Activated T-helper 17 cell treated with anti-CD3 and anti-CD28 coated beads, Interleukin-2, amount 50 U/mL, for 72 hours (primary cell): ENCODE measurements at regions not wholly inside any gene's neighbourhood (a gene's known extent, or its start where the extent isn't known, plus 50 kb on each side); places are given as distances from the start of the nearest gene placed in this dataset.
A peak's percentile ranks its signal among the peaks of the same experiment; 100 is the strongest.
"Not testable (repeated sequence)": the region's sequence is repeated elsewhere in the genome, so short reads cannot be mapped to it uniquely, and the experiment has no call there.

Experiments used
- ATAC-seq: fragments of 150-1000 bp; cut with Tn5 transposase; replicated peaks from 2 replicates; pipeline ENCODE4 v1.10.0; 2021; ENCODE audit warnings: mild to moderate bottlenecking, moderate library complexity
- H3K27ac Mint-ChIP-seq: one replicate; pipeline ENCODE4 v1.8.0; 2022; ENCODE audit warnings: mixed read lengths
- H3K27me3 Mint-ChIP-seq: one replicate; pipeline ENCODE4 v1.8.0; 2022; ENCODE audit warnings: mixed read lengths
- H3K36me3 Mint-ChIP-seq: one replicate; pipeline ENCODE4 v1.8.0; 2022; ENCODE audit warnings: low read depth, mild to moderate bottlenecking, mixed read lengths
- H3K4me1 Mint-ChIP-seq: one replicate; pipeline ENCODE4 v1.8.0; 2022; ENCODE audit warnings: mixed read lengths
- H3K4me3 Mint-ChIP-seq: one replicate; pipeline ENCODE4 v1.8.0; 2022; ENCODE audit warnings: mild to moderate bottlenecking, mixed read lengths
- H3K9me3 Mint-ChIP-seq: one replicate; pipeline ENCODE4 v1.8.0; 2022; ENCODE audit warnings: mixed read lengths

DNA sequence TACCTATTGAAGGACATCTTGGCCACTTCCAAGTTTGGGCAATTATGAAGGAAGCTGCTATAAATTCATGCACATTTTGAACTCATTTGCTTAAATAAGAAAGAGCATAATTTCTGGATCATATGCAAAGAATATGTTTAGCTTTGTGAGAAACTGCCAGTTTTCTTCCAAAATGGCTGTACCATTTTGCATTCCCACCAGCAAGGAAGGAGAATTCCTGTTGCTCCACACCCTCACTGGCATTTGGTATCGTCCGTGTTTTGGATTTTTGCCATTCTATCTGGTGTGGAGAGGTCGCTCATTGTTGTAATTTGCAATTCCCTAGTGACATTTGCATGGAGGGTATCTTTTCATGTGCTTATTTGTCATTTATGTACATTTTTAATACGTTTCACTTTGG is 339.3 kb downstream of the DAD1 start:
- Mint-ChIP-seq H3K27me3 (no peaks in the 10 kb centered on the region), H3K27ac (no peak overlapping the region), H3K36me3 (no peaks in the 10 kb centered on the region), H3K4me1 (no peaks in the 10 kb centered on the region), H3K9me3 (no peaks in the 10 kb centered on the region), H3K4me3 (no peak overlapping the region)
- no peak for ATAC-seq

DNA sequence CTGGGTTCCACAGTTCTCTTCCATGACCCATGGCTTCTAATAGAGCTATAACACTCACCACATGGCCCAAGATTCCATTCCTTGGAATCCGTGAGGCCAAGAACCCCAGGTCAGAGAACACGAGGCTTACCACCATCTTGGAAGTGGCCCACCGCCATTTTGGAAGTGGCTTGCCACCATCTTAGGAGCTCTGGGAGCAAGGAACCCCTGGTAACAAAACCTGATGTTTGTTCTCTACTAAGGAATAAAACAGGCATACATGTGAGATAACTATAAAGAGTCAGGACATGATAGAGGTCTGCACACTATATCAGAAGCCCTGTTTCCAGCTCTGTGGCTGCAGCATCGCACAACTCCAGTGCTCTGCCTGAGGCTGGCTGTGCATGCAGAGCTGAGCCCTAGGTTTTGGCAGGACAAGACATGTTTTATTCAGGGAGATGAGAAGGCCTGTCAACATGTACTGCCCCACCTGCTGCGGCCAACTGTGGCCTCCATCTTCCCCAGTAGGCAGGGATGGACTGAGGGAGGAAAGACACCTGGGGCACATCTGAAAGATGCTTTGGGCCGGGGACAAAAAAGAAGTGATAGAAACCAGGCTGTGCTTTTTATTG is 344.9 kb downstream of the DAD1 start:
- ATAC-seq: no peak
- Mint-ChIP-seq H3K9me3 (no peaks in the 10 kb centered on the region), H3K27me3 (no peaks in the 10 kb centered on the region), H3K4me3 (no peak overlapping the region), H3K4me1 (no peaks in the 10 kb centered on the region), H3K36me3 (no peaks in the 10 kb centered on the region), H3K27ac (no peak overlapping the region)

DNA sequence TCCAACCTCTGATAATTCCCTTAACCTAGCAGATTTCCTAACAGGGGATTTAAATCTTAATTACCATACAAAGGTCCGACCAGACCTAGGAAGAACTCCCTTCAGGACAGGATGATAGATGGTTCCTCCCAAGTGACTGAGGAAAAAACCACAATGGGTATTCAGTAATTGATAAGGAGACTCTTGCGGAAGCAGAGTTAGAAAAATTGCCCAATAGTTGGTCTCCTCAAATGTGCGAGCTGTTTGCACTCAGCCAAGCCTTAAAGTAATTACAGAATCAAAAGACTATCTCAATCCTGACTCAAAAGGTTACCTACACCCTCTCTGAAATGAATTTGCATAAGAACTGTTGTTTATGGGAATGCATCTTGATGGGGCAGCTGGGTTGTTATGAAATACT is 350.7 kb downstream of the DAD1 start:
- H3K36me3 Mint-ChIP-seq, H3K4me3 Mint-ChIP-seq, H3K27ac Mint-ChIP-seq, H3K4me1 Mint-ChIP-seq, H3K9me3 Mint-ChIP-seq, H3K27me3 Mint-ChIP-seq, ATAC-seq: not testable (repeated sequence)

DNA sequence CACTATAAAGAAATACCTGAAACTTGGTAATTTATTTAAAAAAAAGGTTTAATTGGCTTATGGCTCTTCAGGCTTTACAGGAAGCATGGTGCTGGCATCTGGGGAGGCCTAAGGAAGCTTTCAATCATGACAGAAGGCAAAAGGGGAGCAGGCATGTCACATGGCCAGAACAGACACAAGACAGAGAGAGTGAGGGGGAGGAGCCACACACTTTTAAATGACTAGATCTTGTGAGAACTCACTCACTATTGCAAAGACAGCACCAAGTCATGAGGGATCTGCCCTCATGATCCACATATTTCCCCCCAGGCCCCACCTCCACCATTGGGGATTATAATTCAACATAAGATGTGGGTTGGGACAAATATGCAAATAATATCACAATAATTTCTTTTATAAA is 355.6 kb downstream of the DAD1 start:
- Mint-ChIP-seq H3K4me3 (no peak overlapping the region), H3K36me3 (no peaks in the 10 kb centered on the region), H3K27ac (no peak overlapping the region), H3K9me3 (no peaks in the 10 kb centered on the region), H3K4me1 (no peaks in the 10 kb centered on the region), H3K27me3 (no peaks in the 10 kb centered on the region)
- ATAC-seq: no peak

GRCh38 chr14:22232933-22233332 is 356.1 kb downstream of the DAD1 start:
- Mint-ChIP-seq H3K4me1 (no peaks in the 10 kb centered on the region), H3K9me3 (no peaks in the 10 kb centered on the region), H3K36me3 (no peaks in the 10 kb centered on the region), H3K27me3 (no peaks in the 10 kb centered on the region), H3K4me3 (no peak overlapping the region), H3K27ac (no peak overlapping the region)
- ATAC-seq: no peak

GRCh38 chr14:22232486-22232885 is 356.5 kb downstream of the DAD1 start:
- no peak for ATAC-seq
- Mint-ChIP-seq H3K4me1 (no peaks in the 10 kb centered on the region), H3K4me3 (no peak overlapping the region)

GRCh38 chr14:22231018-22231417 is 358.0 kb downstream of the DAD1 start:
- no peaks in the 10 kb centered on the region for H3K27me3 Mint-ChIP-seq
- no peaks in the 10 kb centered on the region for H3K4me1 Mint-ChIP-seq
- no peak overlapping the region for H3K27ac Mint-ChIP-seq
- ATAC-seq: no peak
- H3K9me3 Mint-ChIP-seq: no peaks in the 10 kb centered on the region
- H3K36me3 Mint-ChIP-seq: no peaks in the 10 kb centered on the region
- no peak overlapping the region for H3K4me3 Mint-ChIP-seq

More at GRCh38 chr14:22232486-22232885, 356.5 kb downstream of the DAD1 start:
- Mint-ChIP-seq H3K27ac (no peak overlapping the region), H3K36me3 (no peaks in the 10 kb centered on the region), H3K27me3 (no peaks in the 10 kb centered on the region), H3K9me3 (no peaks in the 10 kb centered on the region)

- H3K9me3 Mint-ChIP-seq: no peaks in the 10 kb centered on the region
- no peak overlapping the region for H3K27ac Mint-ChIP-seq
- no peaks in the 10 kb centered on the region for H3K27me3 Mint-ChIP-seq
- H3K36me3 Mint-ChIP-seq: no peaks in the 10 kb centered on the region
- ATAC-seq: no peak
- H3K4me3 Mint-ChIP-seq: no peak overlapping the region
- H3K4me1 Mint-ChIP-seq: no peaks in the 10 kb centered on the region
Observed at GRCh38 chr14:22230517-22230916, 358.5 kb downstream of the DAD1 start.

DNA sequence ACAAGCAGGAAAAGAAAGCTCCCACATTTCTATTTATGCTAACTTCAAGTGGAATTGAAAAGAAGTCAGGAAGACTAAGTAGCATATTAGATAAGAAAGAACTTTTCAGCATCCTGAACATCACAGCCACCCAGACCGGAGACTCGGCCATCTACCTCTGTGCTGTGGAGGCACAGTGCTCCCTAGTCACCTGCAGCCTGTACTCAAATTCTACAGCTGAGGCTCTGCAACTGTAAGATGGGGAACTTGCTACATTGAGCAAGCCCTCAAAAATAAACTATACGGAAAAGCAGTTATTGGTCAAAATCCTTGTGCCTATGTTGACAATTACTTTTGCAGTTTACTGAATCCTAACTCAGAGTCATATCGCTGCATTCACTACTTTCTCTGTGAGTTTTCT is 361.9 kb downstream of the DAD1 start:
- Mint-ChIP-seq H3K27me3 (no peaks in the 10 kb centered on the region), H3K4me3 (peak overlapping the region; percentile 64), H3K9me3 (no peaks in the 10 kb centered on the region), H3K4me1 (no peaks in the 10 kb centered on the region), H3K27ac (no peak overlapping the region), H3K36me3 (no peaks in the 10 kb centered on the region)
- ATAC-seq: no peak

GRCh38 chr14:22226381-22226780 is 362.6 kb downstream of the DAD1 start:
- no peaks in the 10 kb centered on the region for H3K27me3 Mint-ChIP-seq
- H3K9me3 Mint-ChIP-seq: no peaks in the 10 kb centered on the region
- no peaks in the 10 kb centered on the region for H3K36me3 Mint-ChIP-seq
- peak; percentile 48 for ATAC-seq
- no peak overlapping the region for H3K27ac Mint-ChIP-seq
- H3K4me3 Mint-ChIP-seq: peak overlapping the region; percentile 64
- no peaks in the 10 kb centered on the region for H3K4me1 Mint-ChIP-seq

DNA sequence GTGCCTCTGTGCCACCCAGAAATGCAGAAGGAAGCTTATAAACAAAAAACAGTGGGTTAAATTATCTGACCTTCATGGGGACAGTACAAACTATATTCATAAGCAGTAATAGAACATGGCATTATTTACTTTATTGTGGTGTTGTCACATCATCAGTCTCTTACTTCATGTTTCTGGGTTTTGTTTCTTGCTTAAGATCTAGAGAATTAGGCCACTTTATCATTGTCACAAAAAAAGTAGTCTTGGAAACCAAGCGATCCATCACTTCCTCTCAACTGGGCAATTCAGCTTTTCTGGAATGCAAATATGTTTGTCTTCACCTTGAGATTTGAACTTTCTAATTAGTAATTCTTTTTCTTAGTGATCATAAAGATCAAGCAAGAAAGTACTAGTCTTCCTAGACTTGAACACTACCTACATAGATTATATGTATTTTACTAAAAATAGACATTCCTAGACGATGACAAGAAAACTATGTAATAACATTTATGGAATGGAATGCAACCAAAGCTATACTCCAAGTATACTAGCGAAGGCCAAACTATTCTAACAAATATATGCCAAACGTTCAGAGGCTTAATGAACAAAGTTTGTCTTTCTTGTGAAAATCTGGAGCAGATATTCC is 363.4 kb downstream of the DAD1 start:
- Mint-ChIP-seq H3K9me3 (no peaks in the 10 kb centered on the region), H3K27ac (no peak overlapping the region), H3K4me3 (peak overlapping the region; percentile 64), H3K36me3 (no peaks in the 10 kb centered on the region), H3K27me3 (no peaks in the 10 kb centered on the region), H3K4me1 (no peaks in the 10 kb centered on the region)
- ATAC-seq: no peak

- Mint-ChIP-seq H3K27me3 (no peaks in the 10 kb centered on the region), H3K4me1 (no peaks in the 10 kb centered on the region), H3K27ac (no peak overlapping the region), H3K36me3 (no peaks in the 10 kb centered on the region), H3K9me3 (no peaks in the 10 kb centered on the region), H3K4me3 (peak overlapping the region; percentile 62)
- peak; percentile 34 for ATAC-seq
Observed at GRCh38 chr14:22221508-22221907, 367.5 kb downstream of the DAD1 start.

DNA sequence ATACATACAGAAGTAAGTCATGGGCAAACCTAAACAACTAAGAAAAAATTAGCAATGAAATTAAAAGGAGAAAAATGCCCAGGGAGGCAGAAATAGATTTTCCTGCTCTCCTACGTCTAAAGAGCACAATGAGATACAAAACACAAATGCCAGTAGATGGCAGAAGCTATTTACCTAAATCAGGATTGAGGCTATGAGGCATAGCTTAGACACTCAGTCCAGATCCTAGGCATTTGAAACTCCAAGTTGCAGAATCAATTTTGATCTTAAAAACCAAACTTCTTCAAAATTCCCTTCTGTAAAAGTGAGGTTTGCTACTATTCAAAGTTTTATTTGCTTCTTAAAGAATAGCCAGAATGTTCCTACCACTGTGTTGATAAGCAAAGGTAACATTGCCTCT is 368.6 kb downstream of the DAD1 start:
- H3K27ac Mint-ChIP-seq: no peak overlapping the region
- H3K27me3 Mint-ChIP-seq: no peaks in the 10 kb centered on the region
- no peak for ATAC-seq
- no peaks in the 10 kb centered on the region for H3K9me3 Mint-ChIP-seq
- no peak overlapping the region for H3K4me3 Mint-ChIP-seq
- no peaks in the 10 kb centered on the region for H3K36me3 Mint-ChIP-seq
- no peaks in the 10 kb centered on the region for H3K4me1 Mint-ChIP-seq

DNA sequence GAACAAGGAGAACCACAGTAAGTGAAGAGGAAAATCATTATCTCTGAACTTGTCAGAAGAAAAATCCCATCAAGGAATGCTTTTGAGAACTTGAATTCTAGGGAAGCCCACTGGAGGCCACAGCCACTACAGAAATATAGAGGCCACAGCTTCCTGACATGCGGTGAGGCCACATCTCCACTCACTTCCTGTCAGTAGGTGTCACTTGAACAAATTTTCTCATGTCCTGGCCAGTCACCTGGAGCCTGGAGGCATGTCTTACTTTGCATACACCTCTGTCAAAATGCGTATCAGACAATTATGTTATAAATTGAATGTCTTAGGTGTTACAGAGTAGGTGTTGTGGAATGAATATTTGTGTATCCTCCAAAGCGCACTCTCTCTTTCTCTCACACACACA is 370.3 kb downstream of the DAD1 start:
- no peaks in the 10 kb centered on the region for H3K9me3 Mint-ChIP-seq
- ATAC-seq: no peak
- H3K4me3 Mint-ChIP-seq: no peak overlapping the region
- no peaks in the 10 kb centered on the region for H3K36me3 Mint-ChIP-seq
- H3K4me1 Mint-ChIP-seq: no peaks in the 10 kb centered on the region
- H3K27me3 Mint-ChIP-seq: no peaks in the 10 kb centered on the region
- no peak overlapping the region for H3K27ac Mint-ChIP-seq

DNA sequence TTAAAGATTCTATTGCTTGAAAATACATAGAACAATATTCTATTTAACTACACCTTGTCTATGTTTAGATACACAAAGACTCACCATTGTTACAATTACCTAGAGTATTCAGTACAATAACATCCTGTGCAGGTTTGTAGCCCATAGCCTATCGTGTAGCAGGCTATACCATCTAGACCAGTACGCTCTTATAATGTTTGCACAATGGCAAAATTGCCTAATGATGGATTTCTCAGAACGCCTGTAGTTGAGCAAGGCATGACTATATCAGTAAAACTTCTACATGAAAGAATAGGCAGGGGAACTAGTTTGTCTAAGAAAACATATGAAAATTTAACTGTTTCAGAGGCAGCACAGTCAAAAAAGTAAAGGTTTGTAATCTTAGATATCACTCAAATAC is 375.9 kb downstream of the DAD1 start:
- H3K36me3 Mint-ChIP-seq: no peaks in the 10 kb centered on the region
- H3K9me3 Mint-ChIP-seq: no peaks in the 10 kb centered on the region
- H3K27me3 Mint-ChIP-seq: no peaks in the 10 kb centered on the region
- no peak overlapping the region for H3K27ac Mint-ChIP-seq
- H3K4me1 Mint-ChIP-seq: no peaks in the 10 kb centered on the region
- H3K4me3 Mint-ChIP-seq: no peak overlapping the region
- no peak for ATAC-seq

DNA sequence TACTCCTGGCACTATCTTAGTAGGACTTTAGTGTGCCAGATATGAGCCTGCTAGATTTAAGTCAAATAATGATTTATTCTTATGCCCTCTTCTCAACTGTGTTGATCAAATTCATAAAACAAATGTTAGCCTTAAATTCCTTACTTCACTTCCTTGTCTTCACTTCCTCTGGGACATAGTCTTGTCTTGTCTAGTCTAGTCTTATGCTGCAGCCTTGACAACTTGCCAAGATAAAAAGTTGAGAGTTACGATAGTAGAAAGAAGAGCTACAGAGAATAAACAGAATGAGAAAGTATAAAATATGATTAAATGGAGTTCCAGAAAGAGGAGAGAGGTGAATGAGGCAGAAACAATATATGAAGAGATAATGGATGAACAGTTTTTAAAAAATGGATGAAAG is 378.1 kb downstream of the DAD1 start:
- H3K4me1 Mint-ChIP-seq: no peaks in the 10 kb centered on the region
- no peaks in the 10 kb centered on the region for H3K27me3 Mint-ChIP-seq
- H3K4me3 Mint-ChIP-seq: no peak overlapping the region
- H3K9me3 Mint-ChIP-seq: no peaks in the 10 kb centered on the region
- H3K36me3 Mint-ChIP-seq: no peaks in the 10 kb centered on the region
- no peak overlapping the region for H3K27ac Mint-ChIP-seq
- no peak for ATAC-seq
